ENCODE measurements at regions not wholly inside any gene's neighbourhood (a gene's known extent, or its start where the extent isn't known, plus 50 kb on each side); places are given as distances from the start of the nearest gene placed in this dataset.

GRCh38 chr2:177090967-177091366, 121.6 kb upstream of the HNRNPA3 start:
- Mint-ChIP-seq H3K4me1 (no peaks in the 10 kb centered on the region), H3K9me3 (no peaks in the 10 kb centered on the region), H3K27me3 (ENCODE audit: low read depth) (peaks cover 14% of the 10 kb centered on the region), H3K36me3 (ENCODE audit: low read depth) (no peaks in the 10 kb centered on the region), H3K27ac (ENCODE audit: unreplicated experiment) (no peak overlapping the region), H3K4me3 (no peak overlapping the region)
- no peak for DNase-seq (ENCODE audit: low read depth, low spot score)
- TF ChIP-seq, protein P1, sequence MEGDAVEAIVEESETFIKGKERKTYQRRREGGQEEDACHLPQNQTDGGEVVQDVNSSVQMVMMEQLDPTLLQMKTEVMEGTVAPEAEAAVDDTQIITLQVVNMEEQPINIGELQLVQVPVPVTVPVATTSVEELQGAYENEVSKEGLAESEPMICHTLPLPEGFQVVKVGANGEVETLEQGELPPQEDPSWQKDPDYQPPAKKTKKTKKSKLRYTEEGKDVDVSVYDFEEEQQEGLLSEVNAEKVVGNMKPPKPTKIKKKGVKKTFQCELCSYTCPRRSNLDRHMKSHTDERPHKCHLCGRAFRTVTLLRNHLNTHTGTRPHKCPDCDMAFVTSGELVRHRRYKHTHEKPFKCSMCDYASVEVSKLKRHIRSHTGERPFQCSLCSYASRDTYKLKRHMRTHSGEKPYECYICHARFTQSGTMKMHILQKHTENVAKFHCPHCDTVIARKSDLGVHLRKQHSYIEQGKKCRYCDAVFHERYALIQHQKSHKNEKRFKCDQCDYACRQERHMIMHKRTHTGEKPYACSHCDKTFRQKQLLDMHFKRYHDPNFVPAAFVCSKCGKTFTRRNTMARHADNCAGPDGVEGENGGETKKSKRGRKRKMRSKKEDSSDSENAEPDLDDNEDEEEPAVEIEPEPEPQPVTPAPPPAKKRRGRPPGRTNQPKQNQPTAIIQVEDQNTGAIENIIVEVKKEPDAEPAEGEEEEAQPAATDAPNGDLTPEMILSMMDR (conservative IDR thresholded peaks at IDR 0.05) = no peak

DNA sequence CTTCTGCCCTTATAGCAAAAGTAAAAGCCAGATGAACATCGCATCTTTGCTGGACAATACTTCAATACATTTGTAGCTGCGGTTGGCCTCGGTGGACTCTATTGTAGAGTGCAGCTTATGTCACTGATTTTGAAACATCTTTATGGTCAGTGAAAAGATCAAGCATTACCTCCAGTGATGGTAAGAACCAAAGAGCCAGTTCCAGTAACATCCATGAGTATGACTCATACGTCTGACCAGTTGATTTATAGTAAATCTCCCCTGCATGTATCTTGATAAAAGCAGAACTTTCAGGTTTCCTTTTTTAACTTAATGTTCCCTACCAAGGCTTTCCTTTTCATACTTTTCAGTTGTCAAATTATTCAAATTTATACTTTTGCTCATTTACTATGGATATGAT, 119.2 kb upstream of the HNRNPA3 start:
- Mint-ChIP-seq H3K27ac (ENCODE audit: unreplicated experiment) (no peak overlapping the region), H3K4me1 (no peaks in the 10 kb centered on the region), H3K36me3 (ENCODE audit: low read depth) (no peaks in the 10 kb centered on the region), H3K4me3 (no peak overlapping the region), H3K27me3 (ENCODE audit: low read depth) (peaks cover 6% of the 10 kb centered on the region), H3K9me3 (no peaks in the 10 kb centered on the region)
- TF ChIP-seq, protein P1 (conservative IDR thresholded peaks at IDR 0.05) = no peak
- DNase-seq (ENCODE audit: low read depth, low spot score) = no peak

GRCh38 chr2:177098001-177098613, 114.5 kb upstream of the HNRNPA3 start:
- H3K4me3 Mint-ChIP-seq = no peak overlapping the region
- H3K9me3 Mint-ChIP-seq = peaks cover 9% of the 10 kb centered on the region
- H3K27me3 Mint-ChIP-seq (ENCODE audit: low read depth) = peaks cover 1% of the 10 kb centered on the region
- H3K27ac Mint-ChIP-seq (ENCODE audit: unreplicated experiment) = no peak overlapping the region
- H3K36me3 Mint-ChIP-seq (ENCODE audit: low read depth) = peaks cover 3% of the 10 kb centered on the region
- H3K4me1 Mint-ChIP-seq = no peaks in the 10 kb centered on the region
- DNase-seq (ENCODE audit: low read depth, low spot score) = no peak
- TF ChIP-seq, protein P1 (conservative IDR thresholded peaks at IDR 0.05) = no peak

- no peak for DNase-seq (ENCODE audit: low read depth, low spot score)
- no peak overlapping the region for H3K4me3 Mint-ChIP-seq
- TF ChIP-seq, protein P1 (conservative IDR thresholded peaks at IDR 0.05) = no peak
- no peaks in the 10 kb centered on the region for H3K4me1 Mint-ChIP-seq
- H3K9me3 Mint-ChIP-seq = peaks cover 10% of the 10 kb centered on the region
- no peaks in the 10 kb centered on the region for H3K27me3 Mint-ChIP-seq (ENCODE audit: low read depth)
- H3K36me3 Mint-ChIP-seq (ENCODE audit: low read depth) = peaks cover 3% of the 10 kb centered on the region
- H3K27ac Mint-ChIP-seq (ENCODE audit: unreplicated experiment) = no peak overlapping the region
These were observed 110.7 kb upstream of the HNRNPA3 start for GRCh38 chr2:177101930-177102329.

DNA sequence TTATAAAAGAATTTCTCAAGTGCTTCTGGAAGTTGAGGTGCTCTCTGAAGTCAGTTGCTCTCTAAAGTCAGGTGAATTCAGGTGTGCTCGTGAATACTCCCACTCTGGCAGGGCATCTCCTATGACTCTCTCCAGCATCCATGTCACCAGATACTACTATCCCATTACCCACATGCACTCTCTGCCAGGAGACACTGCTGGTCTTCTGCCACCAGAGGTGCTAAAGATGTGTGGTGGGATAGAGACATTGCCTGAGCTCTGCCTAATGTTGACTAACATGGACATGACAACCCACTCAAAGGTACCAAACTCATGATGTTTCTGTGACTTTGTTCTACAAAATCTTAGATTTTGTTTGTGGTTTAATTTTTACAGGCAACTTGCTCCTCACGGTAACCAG, 106.4 kb upstream of the HNRNPA3 start:
- Mint-ChIP-seq H3K36me3 (ENCODE audit: low read depth) (peaks cover 3% of the 10 kb centered on the region), H3K9me3 (peaks cover 10% of the 10 kb centered on the region), H3K4me3 (no peak overlapping the region), H3K27me3 (ENCODE audit: low read depth) (peaks cover 9% of the 10 kb centered on the region), H3K4me1 (no peaks in the 10 kb centered on the region), H3K27ac (ENCODE audit: unreplicated experiment) (no peak overlapping the region)
- TF ChIP-seq, protein P1 (conservative IDR thresholded peaks at IDR 0.05) = peak; percentile 14
- DNase-seq (ENCODE audit: low read depth, low spot score) = no peak

All from neural crest cell (in vitro differentiated cells).